T-helper 2 cell (primary cell): ENCODE measurements at regions not wholly inside any gene's neighbourhood (a gene's known extent, or its start where the extent isn't known, plus 50 kb on each side); places are given as distances from the start of the nearest gene placed in this dataset.
"Not testable (repeated sequence)": the region's sequence is repeated elsewhere in the genome, so short reads cannot be mapped to it uniquely, and the experiment has no call there.

Experiments used
- DNase-seq, 5 experiments: peaks; one replicate each; pipeline versions ENCODE4 v3.0.0 to v3.0.0-alpha.2; 2012 to 2022

DNA sequence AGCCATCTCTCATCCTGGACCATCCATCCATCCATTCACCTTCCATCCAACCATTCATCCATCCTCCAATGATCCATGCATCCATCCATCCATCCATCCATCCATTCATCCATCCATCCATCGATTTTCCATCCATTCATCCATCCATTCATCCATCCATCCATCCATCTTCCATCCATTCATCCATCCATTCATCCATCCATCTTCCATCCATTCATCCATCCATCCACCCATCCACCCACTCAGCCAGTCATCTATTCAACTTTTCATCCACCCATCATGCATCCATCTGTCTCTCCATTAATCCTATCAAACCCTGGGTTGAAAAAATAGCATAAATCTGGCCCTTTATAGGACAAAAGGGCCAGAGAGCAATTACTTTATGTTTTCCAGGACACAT, 158.3 kb upstream of the WSCD1 start:
- no peak for DNase-seq

DNA sequence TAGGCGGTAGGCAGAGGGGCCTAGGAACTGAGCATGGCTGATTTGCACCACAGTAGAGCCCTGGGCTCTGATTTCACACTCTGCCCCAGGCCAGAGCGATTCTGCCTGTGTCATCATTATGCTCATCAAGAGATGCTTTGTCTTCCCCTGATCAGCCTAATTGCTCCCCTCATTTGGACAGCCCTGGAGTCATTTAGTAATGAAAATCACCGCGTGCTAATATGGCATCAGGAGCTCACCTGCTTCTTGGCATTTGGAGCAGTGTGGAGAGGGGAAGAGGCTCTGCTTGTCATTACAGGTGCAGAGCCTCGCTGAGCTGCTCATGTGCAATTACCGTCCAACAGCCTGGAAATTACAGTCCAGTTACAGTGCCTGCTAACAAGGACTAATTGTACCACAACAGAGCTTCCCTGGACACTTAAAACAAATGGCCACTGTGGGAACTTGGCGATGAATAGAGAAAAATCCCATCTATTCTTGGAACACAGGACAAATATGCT, 157.1 kb upstream of the WSCD1 start:
- DNase-seq: no peak

GRCh38 chr17:5913641-5914040, 156.5 kb upstream of the WSCD1 start:
- DNase-seq: no peak

- no peak for DNase-seq
Measured at GRCh38 chr17:5915337-5915736, 154.8 kb upstream of the WSCD1 start.

- no peak for DNase-seq
Measured at GRCh38 chr17:5919089-5919488, 151.1 kb upstream of the WSCD1 start.

GRCh38 chr17:5921512-5922282, 148.5 kb upstream of the WSCD1 start:
- DNase-seq: no peak

DNA sequence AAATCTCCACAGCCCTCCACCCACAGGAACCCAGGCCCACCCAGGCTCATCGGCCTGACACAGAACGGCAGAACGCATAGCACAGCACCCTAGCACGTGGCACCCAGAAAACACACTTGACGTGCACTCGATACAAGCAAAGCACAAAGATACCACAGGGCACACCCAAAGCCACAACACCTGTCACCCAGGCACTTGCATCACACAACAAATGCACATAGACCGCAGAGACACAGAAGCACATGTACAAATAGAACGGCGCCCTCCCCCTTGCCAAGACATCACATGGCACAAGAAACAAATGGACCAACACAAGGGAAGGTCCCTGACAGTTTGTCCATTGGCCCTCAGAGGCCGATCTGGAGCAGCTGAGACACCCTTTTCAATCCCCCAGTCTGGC, 147.7 kb upstream of the WSCD1 start:
- DNase-seq: peak in 1 of 5 experiments; percentile 17

DNA sequence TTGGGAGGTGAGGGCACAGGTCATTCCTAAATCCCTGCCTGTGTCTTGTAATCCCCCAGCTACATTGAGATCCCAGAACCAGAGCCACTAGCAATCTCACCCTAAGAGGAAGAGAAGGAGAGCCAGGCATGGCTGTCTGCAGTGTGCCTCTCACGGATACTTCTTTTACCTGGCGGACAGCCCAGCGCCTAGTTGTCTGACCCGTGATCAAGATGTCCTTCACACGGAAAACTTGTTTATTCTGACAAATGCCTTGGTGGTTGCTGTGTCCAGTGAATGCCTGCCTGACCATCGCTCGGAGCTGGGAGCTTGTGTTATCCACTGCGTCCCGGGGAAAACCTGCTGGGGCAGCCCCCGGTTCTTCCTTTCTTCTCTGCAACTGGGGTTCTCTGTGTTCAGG, 140.5 kb upstream of the WSCD1 start:
- no peak for DNase-seq

GRCh38 chr17:5930555-5930954, 139.6 kb upstream of the WSCD1 start:
- not testable (repeated sequence) for DNase-seq

- DNase-seq: no peak
Measured at GRCh38 chr17:5931616-5932015, 138.6 kb upstream of the WSCD1 start.

GRCh38 chr17:5933430-5933829, 136.7 kb upstream of the WSCD1 start:
- no peak for DNase-seq

DNA sequence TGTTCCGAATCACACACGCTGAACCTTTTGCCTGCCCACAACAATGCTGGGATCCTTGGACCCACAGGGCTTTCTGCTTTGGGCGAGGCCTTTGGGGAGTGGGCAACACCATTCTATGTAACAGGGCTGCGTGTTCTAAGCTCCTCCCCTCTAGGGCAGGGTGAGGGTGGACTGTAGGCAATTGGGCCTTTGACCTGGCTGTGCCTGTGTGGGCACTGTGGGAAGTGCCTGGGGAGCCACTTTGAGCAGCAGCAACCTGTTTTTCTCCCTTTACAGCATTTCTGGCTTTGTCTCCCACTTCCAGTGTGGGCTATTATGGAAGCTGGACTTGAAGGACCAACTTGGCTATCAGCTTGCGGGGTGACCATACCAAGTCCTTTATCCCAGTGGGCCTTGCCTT, 128.9 kb upstream of the WSCD1 start:
- no peak for DNase-seq

GRCh38 chr17:5942687-5943086, 127.5 kb upstream of the WSCD1 start:
- DNase-seq: no peak

DNA sequence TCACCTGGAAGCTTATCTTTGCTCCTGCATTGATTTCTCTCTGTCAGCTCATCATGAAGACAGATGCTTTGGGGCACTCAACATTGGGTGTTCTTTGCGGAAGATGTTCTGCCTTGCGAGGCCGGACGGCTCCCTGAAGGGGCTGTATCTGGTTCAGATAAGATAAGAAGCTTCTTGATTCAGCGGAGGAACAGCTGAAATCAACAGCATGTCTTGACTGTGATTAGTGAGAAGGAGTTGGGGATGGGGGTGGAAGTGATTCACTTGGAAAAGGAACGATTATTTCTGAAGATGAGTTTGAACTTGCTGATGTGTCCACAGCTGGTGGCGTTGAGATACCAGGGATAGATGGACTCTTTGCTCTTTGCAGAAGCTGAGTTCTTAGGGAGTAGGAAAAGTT, 126.9 kb upstream of the WSCD1 start:
- no peak for DNase-seq

DNA sequence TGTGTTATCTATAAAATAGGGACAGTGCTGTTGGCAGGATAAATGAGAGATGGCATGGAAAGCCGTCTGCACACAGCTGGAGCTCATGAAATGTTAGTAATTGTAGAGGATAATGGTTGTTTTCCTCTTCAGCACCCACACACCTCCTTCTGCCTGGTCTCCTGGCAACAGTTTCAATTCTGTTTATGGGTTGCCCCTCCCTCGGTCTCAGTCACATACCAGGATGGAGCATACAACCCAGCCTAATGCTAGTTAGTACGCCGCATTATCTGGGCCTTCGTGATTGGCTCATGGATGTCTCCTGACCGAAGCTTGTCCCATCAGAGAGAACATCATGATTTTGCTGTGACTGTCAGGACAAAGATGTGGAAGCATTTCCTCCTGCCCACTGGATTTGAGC, 126.2 kb upstream of the WSCD1 start:
- no peak for DNase-seq

- DNase-seq: no peak
Measured at GRCh38 chr17:5947701-5948180, 122.4 kb upstream of the WSCD1 start.

DNA sequence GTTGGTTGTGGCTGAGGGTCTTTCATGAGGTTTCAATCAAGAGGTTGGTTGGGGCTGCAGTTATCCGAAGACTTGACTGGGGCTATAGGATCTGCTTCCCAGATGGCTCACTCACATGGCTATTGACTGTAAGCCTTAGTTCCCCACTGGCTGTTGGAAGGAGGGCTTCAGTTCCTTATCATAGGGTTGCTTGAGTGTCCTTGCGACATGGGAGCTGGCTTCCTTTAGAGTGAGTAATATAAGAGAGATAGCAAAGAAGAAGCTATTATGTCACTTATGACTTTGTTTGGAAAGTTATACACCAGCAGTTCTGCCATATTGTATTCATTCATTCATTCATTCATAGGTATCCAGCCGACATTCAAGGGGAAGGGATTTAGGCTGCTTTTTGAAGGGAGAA, 121.4 kb upstream of the WSCD1 start:
- no peak for DNase-seq

DNA sequence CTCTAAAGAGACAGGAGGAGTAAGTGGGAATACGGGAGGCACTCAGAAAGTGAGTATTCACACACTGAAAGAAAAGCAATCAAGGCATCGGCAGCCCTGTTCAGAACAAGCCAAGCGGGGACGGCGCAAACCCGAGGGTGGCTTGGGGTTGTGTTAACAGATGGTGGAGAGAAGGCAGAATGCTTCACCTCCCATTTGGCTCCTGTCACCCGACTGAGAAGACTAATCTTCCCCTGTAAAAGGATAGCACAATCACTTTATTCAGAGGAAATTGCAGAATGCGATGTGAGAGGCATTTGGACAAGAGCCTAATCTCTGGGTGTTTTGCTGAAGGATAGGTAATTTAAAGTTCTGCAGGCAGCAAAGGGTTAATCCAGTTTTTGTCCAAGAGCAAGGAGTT, 119.3 kb upstream of the WSCD1 start:
- DNase-seq: no peak

DNA sequence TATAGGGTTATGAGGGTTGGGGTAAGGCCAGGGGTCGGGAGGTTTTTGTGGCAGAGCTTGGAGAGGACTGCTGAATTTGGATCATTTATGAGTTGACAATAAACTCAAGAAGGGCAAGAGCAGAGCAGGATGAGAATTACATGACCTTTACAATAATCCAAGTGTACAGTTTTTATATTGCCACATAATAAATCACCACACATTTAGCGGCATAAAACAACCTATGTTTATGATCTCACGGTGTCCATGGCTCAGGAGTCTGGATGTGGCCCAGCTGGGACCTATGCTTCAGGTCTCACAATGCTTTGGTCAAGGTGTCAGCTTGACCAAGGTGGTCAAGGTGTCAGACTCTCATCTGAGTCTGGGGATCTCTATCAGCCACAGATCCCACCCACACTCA, 118.3 kb upstream of the WSCD1 start:
- DNase-seq: no peak

- DNase-seq: no peak
Measured at GRCh38 chr17:5952518-5952917, 117.7 kb upstream of the WSCD1 start.

- DNase-seq: no peak
Measured at GRCh38 chr17:5955764-5956163, 114.4 kb upstream of the WSCD1 start.

DNA sequence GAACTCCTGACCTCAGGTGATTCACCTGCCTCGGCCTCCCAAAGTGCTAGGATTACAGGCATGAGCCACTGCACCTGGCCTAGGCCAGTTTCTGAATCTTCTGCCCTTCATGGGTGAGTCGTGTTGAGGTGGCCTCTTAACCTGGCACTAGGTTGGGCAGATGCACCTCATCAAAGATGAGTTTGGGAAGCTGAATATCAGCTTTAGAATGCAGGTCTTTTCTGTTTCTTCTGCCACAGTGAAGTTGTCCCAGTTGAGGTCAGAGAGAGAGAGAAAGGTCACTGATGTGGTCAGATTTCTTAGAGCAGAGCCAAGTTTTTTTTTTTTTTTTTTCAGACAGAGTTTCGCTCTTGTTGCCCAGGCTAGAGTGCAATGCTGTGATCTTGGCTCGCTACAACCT, 111.3 kb upstream of the WSCD1 start:
- no peak for DNase-seq

DNA sequence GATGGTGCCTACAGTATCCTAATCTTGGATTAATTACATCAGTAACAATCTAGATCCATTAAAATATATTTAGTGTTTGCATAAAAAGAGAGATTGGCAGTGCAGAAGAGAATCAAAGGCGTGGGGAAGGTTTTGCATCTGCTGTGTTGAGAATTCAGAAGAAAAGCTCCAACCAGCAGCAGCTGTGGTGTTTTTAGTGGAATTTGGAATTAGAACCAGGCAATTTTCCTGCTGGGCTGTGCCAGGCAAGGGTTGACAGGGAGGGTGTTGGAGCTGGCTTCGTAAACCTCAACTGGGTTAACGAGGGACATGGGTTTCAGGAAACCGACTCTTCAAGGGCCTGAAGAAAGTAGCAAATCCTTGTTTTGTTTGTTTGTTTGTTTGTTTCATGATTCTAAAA, 107.8 kb upstream of the WSCD1 start:
- no peak for DNase-seq

GRCh38 chr17:5971969-5972368, 98.2 kb upstream of the WSCD1 start:
- DNase-seq: no peak

- no peak for DNase-seq
Measured at GRCh38 chr17:5973410-5973809, 96.8 kb upstream of the WSCD1 start.
